Hepatocyte (in vitro differentiated cells): ENCODE measurements at regions not wholly inside any gene's neighbourhood (a gene's known extent, or its start where the extent isn't known, plus 50 kb on each side); places are given as distances from the start of the nearest gene placed in this dataset.

Experiments
- DNase-seq: peaks from one replicate; pipeline ENCODE4 v3.0.0-alpha.2; 2016; ENCODE audit warnings: low spot score
- H2AFZ ChIP-seq: fragments of 200-600 bp; sonication (generic); 2 replicates; pipeline ENCODE4 v1.6.0; 2016; ENCODE audit warnings: antibody characterized with exemption, mild to moderate bottlenecking
- H3K27ac ChIP-seq: fragments of 200-600 bp; sonication (generic); 2 replicates; pipeline ENCODE4 v1.5.1; 2016; ENCODE audit warnings: mild to moderate bottlenecking
- H3K27me3 ChIP-seq: fragments of 200-600 bp; sonication (generic); 2 replicates; pipeline ENCODE4 v1.6.1; 2016
- H3K36me3 ChIP-seq: fragments of 200-600 bp; sonication (generic); replicated peaks from 2 replicates; pipeline ENCODE4 v1.5.1; 2016; ENCODE audit warnings: low read depth; ENCODE audit not compliant: insufficient read depth
- H3K4me1 ChIP-seq: fragments of 200-600 bp; sonication (generic); 2 replicates; pipeline ENCODE4 v1.5.1; 2016; ENCODE audit warnings: mild to moderate bottlenecking, moderate library complexity; ENCODE audit not compliant: insufficient read depth
- H3K4me2 ChIP-seq: fragments of 200-600 bp; sonication (generic); 2 replicates; pipeline ENCODE4 v1.6.0; 2016
- H3K4me3 ChIP-seq: fragments of 200-600 bp; sonication (generic); 2 replicates; pipeline ENCODE4 v1.5.1; 2016; ENCODE audit warnings: mild to moderate bottlenecking
- H3K79me2 ChIP-seq: fragments of 200-600 bp; sonication (generic); 2 replicates; pipeline ENCODE4 v1.6.0; 2017; ENCODE audit warnings: mild to moderate bottlenecking
- H3K9me2 ChIP-seq: fragments of 200-600 bp; sonication (generic); replicated peaks from 2 replicates; pipeline ENCODE4 v1.6.0; 2017; ENCODE audit warnings: mild to moderate bottlenecking; ENCODE audit not compliant: insufficient read depth
- H3K9me3 ChIP-seq: fragments of 200-600 bp; sonication (generic); 2 replicates; pipeline ENCODE4 v1.5.1; 2016; ENCODE audit warnings: low read depth, mild to moderate bottlenecking
- H4K20me1 ChIP-seq: fragments of 200-600 bp; sonication (generic); 2 replicates; pipeline ENCODE4 v1.6.0; 2016; ENCODE audit warnings: mild to moderate bottlenecking; ENCODE audit not compliant: insufficient read depth, poor library complexity, severe bottlenecking
- EZH2 ChIP-seq: fragments of 200-600 bp; sonication (generic); IDR thresholded peaks from 2 replicates; pipeline ENCODE4 v1.6.1; 2016; ENCODE audit warnings: antibody characterized with exemption, mild to moderate bottlenecking, borderline replicate concordance
- EZH2phosphoT487 ChIP-seq: fragments of 200-600 bp; sonication (generic); IDR thresholded peaks from one replicate; pipeline ENCODE4 v1.6.1; 2018; ENCODE audit warnings: antibody characterized with exemption, mild to moderate bottlenecking, low read depth, moderate library complexity; ENCODE audit not compliant: unreplicated experiment, severe bottlenecking
- WGBS: methylation state at CpG from one replicate; pipeline ENCODE4 v1.1.6; 2016; ENCODE audit warnings: low lambda C conversion rate; ENCODE audit errors: missing lambda C conversion rate; 5-methylcytosine and 5-hydroxymethylcytosine counted together
- TF ChIP-seq, protein P1 (sequence below): fragments of 200-600 bp; sonication (generic); IDR thresholded peaks from 2 replicates; pipeline ENCODE4 v1.5.1; 2016; ENCODE audit warnings: antibody characterized with exemption, mild to moderate bottlenecking; ENCODE audit not compliant: poor library complexity

GRCh38 chr2:66762761-66763160 is 327.8 kb downstream of the MEIS1 start:
- Histone ChIP-seq H2AFZ (no peak overlapping the region), H3K4me3 (no peak overlapping the region), H3K9me3 (no peaks in the 10 kb centered on the region), H3K79me2 (no peaks in the 10 kb centered on the region), H3K27me3 (no peaks in the 10 kb centered on the region), H3K9me2 (no peaks in the 10 kb centered on the region), H3K36me3 (no peaks in the 10 kb centered on the region), H3K4me2 (no peak overlapping the region), H4K20me1 (no peaks in the 10 kb centered on the region), H3K4me1 (no peaks in the 10 kb centered on the region), H3K27ac (no peak overlapping the region)
- TF ChIP-seq, protein P1, sequence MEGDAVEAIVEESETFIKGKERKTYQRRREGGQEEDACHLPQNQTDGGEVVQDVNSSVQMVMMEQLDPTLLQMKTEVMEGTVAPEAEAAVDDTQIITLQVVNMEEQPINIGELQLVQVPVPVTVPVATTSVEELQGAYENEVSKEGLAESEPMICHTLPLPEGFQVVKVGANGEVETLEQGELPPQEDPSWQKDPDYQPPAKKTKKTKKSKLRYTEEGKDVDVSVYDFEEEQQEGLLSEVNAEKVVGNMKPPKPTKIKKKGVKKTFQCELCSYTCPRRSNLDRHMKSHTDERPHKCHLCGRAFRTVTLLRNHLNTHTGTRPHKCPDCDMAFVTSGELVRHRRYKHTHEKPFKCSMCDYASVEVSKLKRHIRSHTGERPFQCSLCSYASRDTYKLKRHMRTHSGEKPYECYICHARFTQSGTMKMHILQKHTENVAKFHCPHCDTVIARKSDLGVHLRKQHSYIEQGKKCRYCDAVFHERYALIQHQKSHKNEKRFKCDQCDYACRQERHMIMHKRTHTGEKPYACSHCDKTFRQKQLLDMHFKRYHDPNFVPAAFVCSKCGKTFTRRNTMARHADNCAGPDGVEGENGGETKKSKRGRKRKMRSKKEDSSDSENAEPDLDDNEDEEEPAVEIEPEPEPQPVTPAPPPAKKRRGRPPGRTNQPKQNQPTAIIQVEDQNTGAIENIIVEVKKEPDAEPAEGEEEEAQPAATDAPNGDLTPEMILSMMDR: no peak
- no peak for TF ChIP-seq EZH2phosphoT487
- no peak for TF ChIP-seq EZH2
- 91% methylated on average over 6 of the region's 25 CpGs for WGBS
- DNase-seq: no peak

- H2AFZ ChIP-seq: no peak overlapping the region
- H3K27ac ChIP-seq: no peak overlapping the region
- H3K4me1 ChIP-seq: no peaks in the 10 kb centered on the region
- no peaks in the 10 kb centered on the region for H3K9me2 ChIP-seq
- no peaks in the 10 kb centered on the region for H3K79me2 ChIP-seq
- no peaks in the 10 kb centered on the region for H4K20me1 ChIP-seq
- H3K36me3 ChIP-seq: no peaks in the 10 kb centered on the region
- no peak for DNase-seq
- no peaks in the 10 kb centered on the region for H3K27me3 ChIP-seq
- no peaks in the 10 kb centered on the region for H3K9me3 ChIP-seq
- H3K4me2 ChIP-seq: no peak overlapping the region
- 90% methylated on average over 3 of the region's 3 CpGs for WGBS
- no peak for TF ChIP-seq EZH2phosphoT487
- TF ChIP-seq, protein P1: no peak
- TF ChIP-seq EZH2: no peak
- no peak overlapping the region for H3K4me3 ChIP-seq
Measured at GRCh38 chr2:66766582-66766981, 331.7 kb downstream of the MEIS1 start.

DNA sequence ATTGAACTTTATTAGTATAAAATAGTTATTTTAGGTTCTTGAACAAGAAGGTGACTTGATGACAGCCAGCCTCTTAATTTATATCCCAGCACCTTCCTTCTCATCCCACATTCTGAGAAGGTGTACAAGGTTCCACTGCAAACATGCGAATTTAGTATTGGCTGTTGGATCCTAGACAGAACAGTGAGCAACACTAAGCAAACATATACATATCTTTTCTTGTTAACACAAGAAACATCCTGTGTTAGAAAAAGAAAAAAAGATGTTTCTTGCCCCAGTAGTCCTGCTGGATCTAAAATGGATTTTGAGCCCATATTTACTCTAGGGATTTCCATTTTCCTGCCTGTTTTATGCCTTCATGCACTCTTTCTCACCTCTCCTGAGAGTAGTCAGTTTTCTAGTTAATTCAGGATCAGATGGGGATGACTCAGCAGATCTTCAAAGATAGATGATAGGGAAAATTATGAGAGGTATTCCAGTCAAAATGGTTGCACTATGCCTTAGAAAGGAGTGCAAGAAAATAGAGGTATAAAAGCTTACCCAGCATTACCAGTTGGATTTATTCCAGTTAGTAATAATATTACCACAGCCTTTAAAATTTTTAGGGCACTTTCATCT is 336.5 kb downstream of the MEIS1 start:
- no peaks in the 10 kb centered on the region for H3K27me3 ChIP-seq
- no peaks in the 10 kb centered on the region for H3K4me1 ChIP-seq
- H3K4me2 ChIP-seq: no peak overlapping the region
- no peak for DNase-seq
- no peak for TF ChIP-seq EZH2phosphoT487
- TF ChIP-seq EZH2: no peak
- TF ChIP-seq, protein P1: no peak
- no peak overlapping the region for H2AFZ ChIP-seq
- H3K36me3 ChIP-seq: no peaks in the 10 kb centered on the region
- no peak overlapping the region for H3K4me3 ChIP-seq
- H3K79me2 ChIP-seq: no peaks in the 10 kb centered on the region
- no peaks in the 10 kb centered on the region for H3K9me3 ChIP-seq
- H3K27ac ChIP-seq: no peak overlapping the region
- H3K9me2 ChIP-seq: no peaks in the 10 kb centered on the region
- no peaks in the 10 kb centered on the region for H4K20me1 ChIP-seq
- WGBS: 93% methylated on average over 1 of the region's 1 CpG

- TF ChIP-seq EZH2phosphoT487: no peak
- TF ChIP-seq, protein P1: peak; percentile 19
- 93% methylated on average over 1 of the region's 1 CpG for WGBS
- no peaks in the 10 kb centered on the region for H3K9me2 ChIP-seq
Measured at GRCh38 chr2:66772618-66773017, 337.7 kb downstream of the MEIS1 start.

More at GRCh38 chr2:66772618-66773017, 337.7 kb downstream of the MEIS1 start:
- Histone ChIP-seq H3K79me2 (no peaks in the 10 kb centered on the region), H4K20me1 (no peaks in the 10 kb centered on the region), H3K27me3 (no peaks in the 10 kb centered on the region), H3K4me2 (no peak overlapping the region), H3K4me1 (no peaks in the 10 kb centered on the region), H3K4me3 (no peak overlapping the region), H3K36me3 (no peaks in the 10 kb centered on the region), H3K27ac (no peak overlapping the region), H2AFZ (no peak overlapping the region), H3K9me3 (no peaks in the 10 kb centered on the region)
- peak; percentile 9 for DNase-seq
